SK-N-SH (cell line): ENCODE measurements at regions not wholly inside any gene's neighbourhood (a gene's known extent, or its start where the extent isn't known, plus 50 kb on each side); places are given as distances from the start of the nearest gene placed in this dataset.
"Not testable (repeated sequence)": the region's sequence is repeated elsewhere in the genome, so short reads cannot be mapped to it uniquely, and the experiment has no call there.

ENCODE experiments used
- CTCF ChIA-PET: fragments of 300-600, 350-600 bp; formaldehyde crosslinking; extraction: SDS; loops from one replicate; lab custom pipeline; 2021; lab: Yijun Ruan, JAX
- POLR2A ChIA-PET: fragments of 350-600 bp; sonication (Branson Sonifier 250); formaldehyde crosslinking; extraction: SDS; loops from one replicate; lab custom pipeline; 2020; ENCODE audit warnings: antibody characterized with exemption, inconsistent platforms; lab: Yijun Ruan, JAX
- DNase-seq: peaks from one replicate; pipeline ENCODE4 v3.0.0; 2012
- H2AFZ ChIP-seq: fragments of 200-600 bp; sonication (generic); 2 replicates; pipeline ENCODE4 v1.8.1; 2016; ENCODE audit warnings: antibody characterized with exemption, mild to moderate bottlenecking, low read depth
- H3F3A ChIP-seq: fragments of 200-600 bp; sonication (generic); replicated peaks from 2 replicates; pipeline ENCODE3; 2016; ENCODE audit warnings: antibody characterized with exemption, mild to moderate bottlenecking; ENCODE audit not compliant: insufficient read depth
- H3K27ac ChIP-seq, 2 experiments: fragments of 200-500 bp in 1 of 2; fragments of 200-600 bp in 1 of 2; sonication (Bioruptor generic) in 1 of 2; sonication (generic), shearing (Covaris generic) in 1 of 2; 2 replicates each; pipeline versions ENCODE4 v1.5.1 to v1.6.1; 2014 to 2016; ENCODE audit warnings: low read depth in 2 of 2, inconsistent platforms in 1 of 2, low read length in 1 of 2, mild to moderate bottlenecking in 1 of 2, mixed read lengths in 1 of 2
- H3K27me3 ChIP-seq: fragments of 200-600 bp; sonication (generic), shearing (Covaris generic); 2 replicates; pipeline ENCODE4 v1.6.1; 2016; ENCODE audit warnings: mixed run types; ENCODE audit not compliant: insufficient read depth
- H3K36me3 ChIP-seq, 2 experiments: fragments of 200-500 bp in 1 of 2; fragments of 200-600 bp in 1 of 2; sonication (Bioruptor generic) in 1 of 2; sonication (generic) in 1 of 2; replicated peaks in 1 of 2; 2 replicates each; pipeline versions ENCODE3 to v1.5.1; 2014 to 2016; ENCODE audit warnings: low read length in 1 of 2, mild to moderate bottlenecking in 1 of 2; ENCODE audit not compliant: insufficient read depth in 2 of 2, control insufficient read depth in 1 of 2
- H3K4me1 ChIP-seq, 2 experiments: fragments of 200-500 bp in 1 of 2; fragments of 200-600 bp in 1 of 2; sonication (Bioruptor generic) in 1 of 2; sonication (generic), shearing (Covaris generic) in 1 of 2; 2 replicates each; pipeline versions ENCODE4 v1.5.1 to v1.6.1; 2014 to 2016; ENCODE audit warnings: low read depth in 1 of 2, low read length in 1 of 2, mixed run types in 1 of 2; ENCODE audit not compliant: insufficient read depth in 2 of 2, control insufficient read depth in 1 of 2
- H3K4me2 ChIP-seq: fragments of 200-600 bp; sonication (generic), shearing (Covaris generic); 2 replicates; pipeline ENCODE4 v1.6.1; 2017; ENCODE audit warnings: mixed run types
- H3K4me3 ChIP-seq, 2 experiments: fragments of 200-500 bp in 1 of 2; fragments of 200-600 bp in 1 of 2; sonication (Bioruptor generic) in 1 of 2; sonication (generic), shearing (Covaris generic) in 1 of 2; 2 replicates each; pipeline versions ENCODE4 v1.5.1 to v1.8.1; 2014 to 2016; ENCODE audit warnings: low read depth in 2 of 2, inconsistent platforms in 1 of 2, low read length in 1 of 2, mild to moderate bottlenecking in 1 of 2, mixed read lengths in 1 of 2, moderate library complexity in 1 of 2
- H3K79me2 ChIP-seq: fragments of 200-600 bp; sonication (generic); 2 replicates; pipeline ENCODE4 v1.8.1; 2017; ENCODE audit warnings: mild to moderate bottlenecking; ENCODE audit not compliant: insufficient read depth
- H3K9ac ChIP-seq: fragments of 200-600 bp; sonication (generic); 2 replicates; pipeline ENCODE4 v1.6.1; 2017; ENCODE audit warnings: mixed run types
- H3K9me2 ChIP-seq: fragments of 200-600 bp; sonication (generic); 2 replicates; pipeline ENCODE4 v1.6.1; 2017; ENCODE audit warnings: mixed run types
- H3K9me3 ChIP-seq: fragments of 200-600 bp; sonication (generic); 2 replicates; pipeline ENCODE4 v1.6.1; 2017; ENCODE audit warnings: mixed run types, mild to moderate bottlenecking, moderate library complexity
- H4K20me1 ChIP-seq: fragments of 200-600 bp; sonication (generic); 2 replicates; pipeline ENCODE4 v1.6.1; 2017; ENCODE audit warnings: mild to moderate bottlenecking, mixed run types; ENCODE audit not compliant: insufficient read depth
- CHD2 ChIP-seq: fragments of 150-350 bp; IDR thresholded peaks from 2 replicates; pipeline ENCODE4 v1.6.1; 2018; ENCODE audit warnings: low read length; ENCODE audit not compliant: partially characterized antibody
- ELF1 ChIP-seq: IDR thresholded peaks from 2 replicates; pipeline ENCODE4 v1.4.0; 2012
- GABPA ChIP-seq: IDR thresholded peaks from 2 replicates; pipeline ENCODE4 v1.4.0; 2012; ENCODE audit warnings: low read depth, mild to moderate bottlenecking
- MXI1 ChIP-seq: IDR thresholded peaks from 2 replicates; pipeline ENCODE4 v1.6.1; 2012; ENCODE audit warnings: mild to moderate bottlenecking, low read depth, low read length, improper control_type of control experiment
- NRF1 ChIP-seq: IDR thresholded peaks from 2 replicates; pipeline ENCODE4 v1.6.1; 2012; ENCODE audit warnings: low read depth, mild to moderate bottlenecking, low read length
- POLR2AphosphoS5 ChIP-seq: IDR thresholded peaks from 2 replicates; pipeline ENCODE4 v1.6.1; 2012; ENCODE audit warnings: low read depth, low read length
- TAF1 ChIP-seq: IDR thresholded peaks from 2 replicates; pipeline ENCODE4 v1.6.1; 2012; ENCODE audit warnings: low read depth, mild to moderate bottlenecking, low read length, moderate library complexity, borderline replicate concordance
- WGBS: methylation state at CpG from one replicate; pipeline ENCODE4 v1.1.6; 2017; ENCODE audit warnings: low lambda C conversion rate; 5-methylcytosine and 5-hydroxymethylcytosine counted together

- H3K27me3 ChIP-seq, POLR2A ChIA-PET, H3K9me3 ChIP-seq, H3K9me2 ChIP-seq, CTCF ChIA-PET, H3K4me1 ChIP-seq, H3F3A ChIP-seq, H3K36me3 ChIP-seq, H3K79me2 ChIP-seq, H4K20me1 ChIP-seq: not testable (repeated sequence)
- H3K9ac ChIP-seq: peak overlapping the region; percentile 60; the same call in 1 of the 2 replicates
- peak overlapping the region; percentile 99 for H2AFZ ChIP-seq
- peak overlapping the region; percentile 55 to 77 for H3K4me3 ChIP-seq
- peak overlapping the region; percentile 61 for H3K4me2 ChIP-seq
- DNase-seq: peak; percentile 32
- TF ChIP-seq MXI1 (peak; percentile 56; the same call in 1 of the 2 replicates), TAF1 (peak; percentile 53; the same call in 1 of the 2 replicates), ELF1 (peak; percentile 84), NRF1 (peak; percentile 43; the same call in 1 of the 2 replicates), GABPA (peak; percentile 81), POLR2AphosphoS5 (peak; percentile 44; the same call in 1 of the 2 replicates), CHD2 (peak; percentile 15)
- H3K27ac ChIP-seq: peak overlapping the region; percentile 63 to 81
- WGBS: 0% methylated on average over 14 of the region's 27 CpGs
Measured at GRCh38 chr20:30579824-30580438, 677.5 kb upstream of the DEFB115 start.

GRCh38 chr20:30581839-30582238, 675.6 kb upstream of the DEFB115 start:
- POLR2A ChIA-PET: not testable (repeated sequence)

GRCh38 chr20:30584403-30584802, 673.1 kb upstream of the DEFB115 start:
- H3K9me3 ChIP-seq, H3K27me3 ChIP-seq, H3K27ac ChIP-seq, H3K79me2 ChIP-seq, POLR2A ChIA-PET, H4K20me1 ChIP-seq, DNase-seq, H3F3A ChIP-seq, CTCF ChIA-PET, H3K4me1 ChIP-seq, H3K9ac ChIP-seq, H3K36me3 ChIP-seq, H3K9me2 ChIP-seq: not testable (repeated sequence)
- 48% methylated on average over 4 of the region's 4 CpGs for WGBS
- H3K4me3 ChIP-seq: peak overlapping the region; percentile 47 to 58; a peak in 3 of 4 replicates
- peak overlapping the region; percentile 83; the same call in 1 of the 2 replicates for H2AFZ ChIP-seq
- peak overlapping the region; percentile 81 for H3K4me2 ChIP-seq

More at GRCh38 chr20:30581839-30582238, 675.6 kb upstream of the DEFB115 start:
- H3K9ac ChIP-seq, H3F3A ChIP-seq, H3K4me1 ChIP-seq, CTCF ChIA-PET, H3K4me3 ChIP-seq, H3K36me3 ChIP-seq, H3K27ac ChIP-seq, H3K79me2 ChIP-seq, H3K9me3 ChIP-seq, H3K27me3 ChIP-seq, H3K9me2 ChIP-seq, H4K20me1 ChIP-seq, H3K4me2 ChIP-seq, DNase-seq, H2AFZ ChIP-seq: not testable (repeated sequence)
- WGBS: 78% methylated on average over 7 of the region's 7 CpGs
